ENCODE measurements at regions not wholly inside any gene's neighbourhood (a gene's known extent, or its start where the extent isn't known, plus 50 kb on each side); places are given as distances from the start of the nearest gene placed in this dataset.

- H3K4me3 ChIP-seq (ENCODE audit: low read depth, low read length): no peak overlapping the region
- TF ChIP-seq CTCF (IDR thresholded peaks at IDR 0.05; ENCODE audit: insufficient read depth, low read depth, low read length, missing control alignments): no peak
- DNase-seq (ENCODE audit: low read depth): no peak
Measured at GRCh38 chr6:166810864-166811263, 145.5 kb downstream of the RNASET2 start.

GRCh38 chr6:166809721-166810120 is 146.6 kb downstream of the RNASET2 start:
- TF ChIP-seq CTCF (IDR thresholded peaks at IDR 0.05; ENCODE audit: insufficient read depth, low read depth, low read length, missing control alignments): no peak
- no peak for DNase-seq (ENCODE audit: low read depth)

GRCh38 chr6:166806962-166807757 is 149.2 kb downstream of the RNASET2 start:
- TF ChIP-seq CTCF (IDR thresholded peaks at IDR 0.05; ENCODE audit: insufficient read depth, low read depth, low read length, missing control alignments): no peak
- DNase-seq (ENCODE audit: low read depth): no peak

More at GRCh38 chr6:166809721-166810120, 146.6 kb downstream of the RNASET2 start:
- H3K4me3 ChIP-seq (ENCODE audit: low read depth, low read length): no peak overlapping the region

GRCh38 chr6:166806217-166806838 is 150.0 kb downstream of the RNASET2 start:
- no peak overlapping the region for H3K4me3 ChIP-seq (ENCODE audit: low read depth, low read length)
- TF ChIP-seq CTCF (IDR thresholded peaks at IDR 0.05; ENCODE audit: insufficient read depth, low read depth, low read length, missing control alignments): no peak
- no peak for DNase-seq (ENCODE audit: low read depth)

More at GRCh38 chr6:166806962-166807757, 149.2 kb downstream of the RNASET2 start:
- H3K4me3 ChIP-seq (ENCODE audit: low read depth, low read length): no peak overlapping the region

- no peak for DNase-seq (ENCODE audit: low read depth)
- no peak overlapping the region for H3K4me3 ChIP-seq (ENCODE audit: low read depth, low read length)
- no peak for TF ChIP-seq CTCF (IDR thresholded peaks at IDR 0.05; ENCODE audit: insufficient read depth, low read depth, low read length, missing control alignments)
Measured at GRCh38 chr6:166803471-166803870, 152.9 kb downstream of the RNASET2 start.

- H3K4me3 ChIP-seq (ENCODE audit: low read depth, low read length): no peak overlapping the region
- no peak for DNase-seq (ENCODE audit: low read depth)
- no peak for TF ChIP-seq CTCF (IDR thresholded peaks at IDR 0.05; ENCODE audit: insufficient read depth, low read depth, low read length, missing control alignments)
Measured at GRCh38 chr6:166802401-166802800, 153.9 kb downstream of the RNASET2 start.

Measured in GM12865 (cell line).